GM12873 (cell line): ENCODE measurements at regions not wholly inside any gene's neighbourhood (a gene's known extent, or its start where the extent isn't known, plus 50 kb on each side); places are given as distances from the start of the nearest gene placed in this dataset.

Experiments
- TF ChIP-seq, protein P1 (sequence below): IDR thresholded peaks from 2 replicates; pipeline ENCODE4 v1.5.1; 2012; ENCODE audit warnings: low read depth, mild to moderate bottlenecking, moderate library complexity, low read length, control low read depth; ENCODE audit not compliant: insufficient read depth; ENCODE audit errors: missing control alignments

DNA sequence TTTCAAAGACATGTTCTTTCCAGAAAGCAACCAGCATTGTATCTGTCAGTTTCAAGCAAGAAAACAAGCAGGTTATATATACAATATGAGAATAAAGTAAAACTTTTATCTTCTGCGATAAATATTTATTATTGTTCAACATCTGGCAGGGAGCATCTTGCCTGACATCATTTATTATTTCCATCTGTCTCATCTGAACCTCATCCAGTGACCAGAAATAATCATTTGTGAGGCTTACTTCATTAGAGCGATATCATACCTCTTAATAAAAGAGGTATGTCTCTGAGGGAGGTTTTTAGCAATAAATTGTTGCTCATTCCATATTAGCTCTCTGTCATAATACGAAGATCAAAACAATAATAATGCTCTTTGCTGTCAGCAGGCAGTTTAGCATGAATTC lies 226.1 kb downstream of the CDC14C start:
- TF ChIP-seq, protein P1, sequence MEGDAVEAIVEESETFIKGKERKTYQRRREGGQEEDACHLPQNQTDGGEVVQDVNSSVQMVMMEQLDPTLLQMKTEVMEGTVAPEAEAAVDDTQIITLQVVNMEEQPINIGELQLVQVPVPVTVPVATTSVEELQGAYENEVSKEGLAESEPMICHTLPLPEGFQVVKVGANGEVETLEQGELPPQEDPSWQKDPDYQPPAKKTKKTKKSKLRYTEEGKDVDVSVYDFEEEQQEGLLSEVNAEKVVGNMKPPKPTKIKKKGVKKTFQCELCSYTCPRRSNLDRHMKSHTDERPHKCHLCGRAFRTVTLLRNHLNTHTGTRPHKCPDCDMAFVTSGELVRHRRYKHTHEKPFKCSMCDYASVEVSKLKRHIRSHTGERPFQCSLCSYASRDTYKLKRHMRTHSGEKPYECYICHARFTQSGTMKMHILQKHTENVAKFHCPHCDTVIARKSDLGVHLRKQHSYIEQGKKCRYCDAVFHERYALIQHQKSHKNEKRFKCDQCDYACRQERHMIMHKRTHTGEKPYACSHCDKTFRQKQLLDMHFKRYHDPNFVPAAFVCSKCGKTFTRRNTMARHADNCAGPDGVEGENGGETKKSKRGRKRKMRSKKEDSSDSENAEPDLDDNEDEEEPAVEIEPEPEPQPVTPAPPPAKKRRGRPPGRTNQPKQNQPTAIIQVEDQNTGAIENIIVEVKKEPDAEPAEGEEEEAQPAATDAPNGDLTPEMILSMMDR: no peak

DNA sequence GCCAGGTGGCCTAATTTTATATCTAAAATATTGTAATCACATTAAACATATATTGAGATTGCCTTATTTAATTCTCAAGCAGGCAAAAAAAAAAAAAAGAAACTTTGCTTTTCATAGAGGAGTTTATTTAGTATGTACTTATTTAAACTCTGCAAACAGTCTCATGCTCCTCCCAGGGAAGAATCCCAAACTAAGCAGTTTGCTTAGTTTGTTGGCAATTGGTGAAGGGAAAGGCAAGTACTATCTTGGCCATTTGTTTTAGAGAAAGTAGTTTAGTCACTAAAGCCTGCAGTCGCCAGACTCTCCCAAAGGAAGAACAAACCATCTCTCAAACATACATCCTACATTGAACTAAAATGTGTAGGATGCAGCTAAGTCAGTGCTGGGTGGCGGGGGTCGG lies 226.8 kb downstream of the CDC14C start:
- TF ChIP-seq, protein P1: no peak

DNA sequence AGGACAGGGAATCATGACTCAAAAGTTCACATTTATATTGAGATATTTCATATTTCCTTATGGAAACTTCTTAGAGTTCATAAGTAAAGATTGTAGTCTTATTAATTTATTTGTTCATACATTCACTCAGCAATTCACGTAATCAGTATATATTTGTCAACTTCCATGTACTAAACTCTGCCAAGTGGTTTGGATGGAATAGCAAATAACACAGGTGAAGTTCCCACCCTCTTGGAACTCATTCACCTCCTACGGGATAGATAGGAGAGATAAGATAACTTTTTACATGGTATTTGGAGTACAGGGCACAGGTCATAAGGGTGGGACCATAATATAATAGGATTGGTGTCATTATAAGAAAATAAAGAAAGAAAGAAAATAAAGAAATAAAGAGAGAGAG lies 234.0 kb downstream of the CDC14C start:
- TF ChIP-seq, protein P1: no peak

DNA sequence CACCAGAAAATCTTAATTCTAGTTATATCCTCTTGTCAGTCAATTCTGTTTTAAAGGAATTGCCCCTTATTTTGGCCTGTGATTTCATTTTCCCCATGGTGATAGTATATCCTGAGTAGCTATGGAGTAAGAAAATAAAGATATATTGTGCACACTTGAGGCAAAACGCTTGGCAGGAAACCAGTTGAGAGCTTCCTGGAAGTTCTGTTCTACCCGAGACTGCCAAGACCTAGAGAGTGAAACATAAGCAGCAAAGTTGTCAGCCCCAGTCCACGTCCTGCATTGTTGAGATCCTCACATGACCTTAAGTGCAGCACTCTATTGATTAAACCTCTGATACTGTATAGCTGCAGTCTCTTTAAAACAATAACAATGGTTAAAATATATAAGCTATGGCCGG lies 235.2 kb downstream of the CDC14C start:
- TF ChIP-seq, protein P1: no peak

DNA sequence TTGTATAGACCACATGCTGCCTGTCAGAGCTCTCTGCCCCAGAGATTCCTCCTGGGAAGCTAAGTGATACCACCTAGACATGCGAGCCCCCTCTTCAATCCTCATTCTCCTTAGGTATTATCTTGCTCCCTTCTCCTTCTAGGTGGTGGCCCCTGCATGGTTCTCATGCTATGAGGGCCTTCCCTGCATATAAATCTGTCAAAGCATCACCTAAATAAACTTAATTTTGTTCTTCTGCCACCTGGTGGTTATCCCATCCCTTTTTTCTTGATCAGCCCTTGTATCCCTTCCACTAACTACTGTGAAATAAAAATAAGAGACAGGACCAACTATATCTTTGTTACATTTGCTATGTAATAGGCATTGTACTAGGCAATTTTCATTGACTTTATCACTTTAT lies 242.1 kb downstream of the CDC14C start:
- TF ChIP-seq, protein P1: no peak

DNA sequence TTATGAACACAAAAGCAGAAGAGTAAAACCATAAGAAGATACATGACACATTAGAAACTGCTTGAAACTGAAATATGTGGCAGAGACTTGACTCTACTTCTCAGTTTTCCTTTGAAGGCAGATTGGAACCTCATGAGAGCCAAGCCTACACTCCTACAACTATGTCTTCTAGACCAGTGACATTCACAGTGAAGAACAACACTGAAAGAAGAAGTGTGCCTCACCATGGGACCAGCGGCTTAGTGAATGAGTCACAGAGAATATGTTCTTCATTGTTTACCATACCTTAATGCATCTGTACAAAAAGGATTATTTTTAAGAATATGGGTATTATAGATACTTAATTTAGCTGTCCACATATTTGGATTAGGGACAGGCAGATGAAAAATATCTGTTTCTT lies 248.3 kb downstream of the CDC14C start:
- TF ChIP-seq, protein P1: no peak

DNA sequence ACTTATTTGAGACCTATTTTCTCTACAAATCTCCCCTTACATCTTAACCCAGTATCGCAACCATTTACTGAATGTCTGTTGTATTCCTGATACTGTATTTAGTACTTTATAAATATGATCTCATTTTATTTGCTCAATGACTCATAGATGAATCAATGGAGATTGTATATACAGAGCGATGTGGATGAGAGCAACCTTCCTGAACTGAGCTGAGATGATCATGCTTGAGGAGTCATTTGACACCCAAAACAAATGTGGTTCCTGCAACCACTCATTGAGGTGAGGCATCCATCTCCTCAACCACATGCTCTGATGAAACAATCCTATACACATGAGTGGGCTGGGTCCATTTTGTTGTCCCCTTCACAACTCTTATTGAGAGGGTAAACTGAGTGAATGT lies 250.0 kb downstream of the CDC14C start:
- TF ChIP-seq, protein P1: no peak
